Endothelial cell of hepatic sinusoid (primary cell): ENCODE measurements at regions not wholly inside any gene's neighbourhood (a gene's known extent, or its start where the extent isn't known, plus 50 kb on each side); places are given as distances from the start of the nearest gene placed in this dataset.

Experiments
- in situ Hi-C: cut with HindIII; loops from 2 replicates; pipeline ENCODE4 v1.10.0; 2017; ENCODE audit warnings: low sequenced_read_pairs

- in situ Hi-C loops, result loop anchor here (25.0 kb wide), 1 partner anchor 724 kb away; no protein-coding TSS in a partner anchor
Observed at GRCh38 chr12:115013236-115013981, 329.4 kb upstream of the TBX3 start.

- in situ Hi-C loops, result loop anchor here (25.0 kb wide), 1 partner anchor 724 kb away; no protein-coding TSS in a partner anchor
Observed at GRCh38 chr12:115012861-115013235, 328.9 kb upstream of the TBX3 start.

DNA sequence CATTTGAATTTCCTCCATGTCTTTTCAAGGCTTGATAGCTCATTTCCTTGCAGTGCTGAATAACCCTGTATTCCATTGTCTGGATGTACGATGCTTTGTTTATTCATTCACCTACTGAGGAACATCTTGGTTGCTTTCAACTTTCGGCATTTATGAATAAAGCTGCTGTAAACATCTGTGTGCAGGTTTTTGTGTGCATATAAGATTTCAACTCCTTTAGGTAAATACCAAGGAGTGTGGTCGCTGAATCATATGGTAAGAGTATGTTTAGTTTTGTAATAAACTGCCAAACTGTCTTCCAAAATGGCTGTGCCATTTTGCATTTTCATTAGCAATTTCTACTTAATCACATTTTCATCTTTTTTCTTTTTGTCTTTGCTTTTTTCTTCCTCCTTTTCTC lies 327.7 kb upstream of the TBX3 start:
- in situ Hi-C loops, result loop anchor here (25.0 kb wide), 1 partner anchor 726 kb away; no protein-coding TSS in a partner anchor

GRCh38 chr12:115010324-115010995 lies 326.5 kb upstream of the TBX3 start:
- in situ Hi-C loops, result loop anchor here (25.0 kb wide), 1 partner anchor 727 kb away; no protein-coding TSS in a partner anchor

DNA sequence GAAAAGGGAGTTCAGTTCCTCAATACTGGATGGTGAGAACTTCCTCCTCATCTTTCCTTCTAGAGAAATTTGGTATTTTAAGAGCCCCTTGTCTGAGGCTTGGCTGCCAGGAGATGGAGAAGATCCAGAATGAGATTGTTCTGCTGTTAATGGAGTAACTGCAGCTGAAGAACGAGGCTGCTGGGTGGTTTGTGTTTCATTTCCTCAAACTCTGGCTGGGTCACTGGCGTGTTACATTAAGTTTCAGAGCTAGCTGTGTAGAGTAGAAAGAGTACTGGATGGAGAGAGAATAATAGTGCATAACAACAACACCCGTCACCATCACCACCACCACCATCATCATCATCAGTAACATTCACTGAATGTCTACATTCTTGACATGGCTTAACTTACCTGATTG lies 325.0 kb upstream of the TBX3 start:
- in situ Hi-C loops, result loop anchor here (25.0 kb wide), 1 partner anchor 728 kb away; no protein-coding TSS in a partner anchor

DNA sequence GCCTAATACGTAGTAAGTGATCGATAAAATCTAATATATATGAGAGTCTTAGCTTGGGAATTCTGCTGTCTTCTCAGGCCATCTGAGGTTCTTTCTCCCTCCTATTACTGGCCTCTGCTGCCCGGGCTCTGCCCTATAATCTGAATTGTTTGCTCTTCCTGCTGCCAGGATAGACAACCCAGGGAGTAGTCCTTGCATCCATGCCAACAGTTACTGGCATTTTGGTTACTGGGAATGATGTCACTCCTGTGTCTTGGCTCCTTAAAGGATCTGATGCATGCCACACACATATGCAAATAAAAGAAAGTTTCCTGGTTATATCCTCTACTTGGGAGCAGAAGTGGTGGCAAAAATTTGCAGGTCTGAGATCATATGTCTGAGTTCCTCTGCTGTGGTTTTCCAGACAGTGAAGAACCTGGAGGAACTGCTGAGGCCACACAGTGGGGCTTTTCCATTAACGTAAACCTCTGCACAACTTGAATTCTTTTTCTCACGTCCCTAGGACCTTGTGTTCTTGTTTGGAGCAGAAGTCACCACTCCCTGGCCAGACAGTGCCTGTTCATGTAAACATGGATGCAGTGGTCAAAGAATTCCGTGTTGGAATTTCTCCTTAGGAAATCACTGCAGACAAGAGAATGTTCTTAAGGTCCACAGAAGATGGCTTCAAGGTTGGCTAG lies 320.6 kb upstream of the TBX3 start:
- in situ Hi-C loops, result loop anchor here (25.0 kb wide), 1 partner anchor 733 kb away; no protein-coding TSS in a partner anchor

- in situ Hi-C loops, result loop anchor here (25.0 kb wide), 1 partner anchor 735 kb away; no protein-coding TSS in a partner anchor
Observed at GRCh38 chr12:115002434-115002833, 318.5 kb upstream of the TBX3 start.

DNA sequence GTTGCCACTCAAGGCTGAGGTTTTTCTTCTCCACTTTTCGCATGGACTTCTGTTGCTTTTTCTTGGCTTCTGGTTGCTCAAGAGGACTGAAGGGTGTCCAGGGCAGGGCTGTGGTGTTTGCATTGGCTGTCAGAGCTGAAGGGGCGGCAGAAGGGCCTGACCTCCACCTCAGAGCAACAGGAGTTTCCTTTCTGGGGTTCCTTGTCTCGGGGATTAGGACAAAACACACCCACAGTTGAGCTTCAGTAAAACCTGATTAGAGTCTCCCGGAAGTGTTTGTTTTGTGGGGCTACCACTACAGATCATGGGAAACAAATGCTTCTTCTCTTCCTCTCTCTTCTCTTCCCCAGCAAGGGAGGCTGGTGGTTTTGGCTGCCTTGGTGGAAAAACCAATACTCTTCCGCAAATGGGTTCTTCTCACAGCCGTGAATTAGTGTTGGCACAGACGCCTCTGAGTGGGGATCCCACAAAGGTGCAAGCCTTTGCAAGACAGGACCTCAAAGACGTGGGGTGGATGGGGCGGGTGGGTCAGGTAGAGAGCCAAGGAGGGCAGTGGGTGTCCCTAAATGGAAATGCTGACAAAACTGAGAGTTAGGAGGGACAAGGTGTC lies 317.7 kb upstream of the TBX3 start:
- in situ Hi-C loops, result loop anchor here (25.0 kb wide), 1 partner anchor 736 kb away; no protein-coding TSS in a partner anchor

- in situ Hi-C loops, result loop anchor here (25.0 kb wide), 1 partner anchor 737 kb away; no protein-coding TSS in a partner anchor
Observed at GRCh38 chr12:115000038-115000437, 316.1 kb upstream of the TBX3 start.

GRCh38 chr12:114998750-114999128 lies 314.8 kb upstream of the TBX3 start:
- in situ Hi-C loops, result no loop called here

DNA sequence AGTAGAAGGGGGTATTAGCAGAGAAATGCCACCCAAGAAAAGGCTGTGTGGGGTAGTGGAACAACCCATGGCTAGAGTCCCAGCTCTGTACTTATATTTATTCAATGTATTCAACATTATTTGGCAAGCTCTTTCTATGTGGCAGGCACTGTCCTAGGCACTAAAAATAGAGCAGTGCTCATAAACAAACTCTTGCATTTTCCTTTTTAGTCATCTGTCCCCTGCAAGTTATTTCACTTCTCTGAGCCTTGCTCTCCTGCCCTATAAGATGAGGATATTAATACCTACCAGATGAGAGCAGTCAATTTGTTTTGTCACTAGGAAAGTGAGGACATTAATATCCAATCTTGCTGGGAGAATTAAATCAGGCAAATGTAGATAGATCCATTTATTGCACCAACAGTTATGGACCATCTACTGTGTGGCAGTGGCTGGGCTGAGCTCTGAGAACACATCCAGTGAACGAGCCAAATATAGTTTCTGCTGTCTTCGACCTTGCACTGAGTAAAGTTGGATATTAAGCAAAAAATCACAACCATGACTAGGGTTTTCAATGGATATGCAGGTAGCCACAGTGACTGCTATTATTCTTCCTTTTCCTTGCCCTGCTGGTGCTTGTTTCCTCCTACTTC lies 314.3 kb upstream of the TBX3 start:
- in situ Hi-C loops, result no loop called here

DNA sequence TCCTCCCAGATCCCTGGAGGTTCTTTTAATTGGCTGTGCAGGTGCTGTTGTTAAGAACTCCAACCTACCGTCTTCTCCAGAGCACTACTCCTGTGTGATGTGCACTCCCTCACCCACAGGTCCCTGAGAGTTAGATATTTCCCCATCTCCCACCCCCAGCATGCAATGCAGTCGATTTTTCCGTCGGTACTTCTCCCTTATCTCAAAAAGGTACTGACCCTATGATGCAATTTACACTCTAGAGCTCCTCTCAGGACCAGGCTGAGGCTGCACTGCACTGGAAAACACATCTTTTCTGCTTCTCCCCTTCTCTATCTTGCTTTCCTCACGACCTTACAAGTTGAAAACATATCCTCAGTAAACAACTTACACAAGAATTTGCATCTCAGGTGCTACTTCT lies 312.4 kb upstream of the TBX3 start:
- in situ Hi-C loops, result no loop called here

- in situ Hi-C loops, result no loop called here
Observed at GRCh38 chr12:114995891-114996290, 311.9 kb upstream of the TBX3 start.

- in situ Hi-C loops, result no loop called here
Observed at GRCh38 chr12:114993165-114993564, 309.2 kb upstream of the TBX3 start.

GRCh38 chr12:114992443-114992842 lies 308.5 kb upstream of the TBX3 start:
- in situ Hi-C loops, result no loop called here

DNA sequence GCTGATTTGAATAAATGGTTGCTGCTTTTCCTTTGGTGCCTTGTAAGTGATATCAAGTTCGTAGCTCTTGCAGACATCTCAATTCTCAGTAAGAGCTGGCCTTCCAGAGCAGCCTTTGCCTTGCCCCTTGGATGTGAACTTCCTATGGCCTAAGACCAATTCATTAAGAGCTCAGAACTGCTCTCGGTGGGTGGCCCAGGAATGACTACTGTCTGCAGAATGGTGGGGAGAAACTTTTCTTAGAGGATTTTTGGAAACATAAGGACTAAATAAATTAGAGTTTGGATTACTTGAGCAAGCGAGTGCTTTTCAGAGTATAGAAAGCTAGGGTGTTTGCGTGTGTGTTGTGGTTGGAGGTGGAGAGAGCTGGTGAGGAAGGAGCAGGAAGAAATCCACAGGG lies 306.4 kb upstream of the TBX3 start:
- in situ Hi-C loops, result no loop called here

DNA sequence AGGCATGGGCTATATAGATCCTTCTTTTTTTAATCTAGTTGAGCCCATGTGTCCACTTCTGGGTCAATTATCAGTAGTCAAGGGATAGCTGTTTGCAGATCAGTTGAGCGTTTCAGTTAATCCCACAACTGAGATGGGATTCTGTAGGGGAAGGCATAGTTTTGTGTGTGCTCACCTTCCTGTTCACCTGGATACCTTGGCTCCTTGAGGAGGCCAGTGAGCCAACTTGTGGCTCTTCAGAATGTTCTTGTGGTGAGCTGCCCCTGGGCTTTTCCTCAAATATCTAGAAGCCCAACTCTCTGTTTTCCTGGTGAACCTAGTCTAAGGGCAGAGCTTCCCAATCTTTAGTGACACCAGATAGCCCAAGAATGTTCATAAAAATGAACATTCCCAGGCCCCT lies 302.9 kb upstream of the TBX3 start:
- in situ Hi-C loops, result no loop called here

DNA sequence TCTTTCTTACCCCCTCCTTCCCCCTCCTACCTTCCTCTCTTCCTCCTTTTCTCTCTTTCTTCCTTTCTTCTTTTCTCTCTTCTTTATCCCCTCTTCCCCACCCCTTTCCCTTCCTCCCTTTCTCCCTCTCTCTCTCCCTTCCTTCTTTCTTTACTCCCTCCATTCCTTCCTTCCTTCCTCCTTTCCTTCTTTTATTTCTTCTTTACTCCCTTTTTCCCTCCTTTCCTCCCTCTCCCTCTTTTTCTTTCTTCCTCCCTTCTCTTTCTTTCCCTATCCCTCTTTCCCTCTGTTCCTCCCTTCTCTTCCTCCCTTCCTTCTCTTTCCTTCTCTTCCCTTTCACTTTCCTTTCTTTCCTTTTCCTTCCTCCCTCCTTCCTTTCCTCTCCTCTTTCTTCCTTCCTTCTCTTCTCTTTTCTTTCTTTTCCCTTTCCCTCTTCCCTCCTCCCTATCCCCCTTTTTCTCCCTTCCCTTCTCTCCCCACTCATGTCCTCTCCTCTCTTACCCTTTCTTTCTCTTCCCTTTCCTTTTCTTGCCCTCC lies 302.3 kb upstream of the TBX3 start:
- in situ Hi-C loops, result no loop called here

GRCh38 chr12:114984634-114985061 lies 300.7 kb upstream of the TBX3 start:
- in situ Hi-C loops, result loop anchor here (5.0 kb wide), 1 partner anchor 78 kb away; no protein-coding TSS in a partner anchor

- in situ Hi-C loops, result loop anchor here (5.0 kb wide), 1 partner anchor 80 kb away; no protein-coding TSS in a partner anchor
Observed at GRCh38 chr12:114982760-114983159, 298.8 kb upstream of the TBX3 start.
